DND-41 (cell line): ENCODE measurements at regions not wholly inside any gene's neighbourhood (a gene's known extent, or its start where the extent isn't known, plus 50 kb on each side); places are given as distances from the start of the nearest gene placed in this dataset.
"Not testable (repeated sequence)": the region's sequence is repeated elsewhere in the genome, so short reads cannot be mapped to it uniquely, and the experiment has no call there.

Experiments used
- EZH2 ChIP-seq: IDR thresholded peaks from 3 replicates; pipeline ENCODE4 v1.6.1; 2012; ENCODE audit warnings: borderline replicate concordance, low read depth, mild to moderate bottlenecking, moderate library complexity, low read length, inconsistent platforms; ENCODE audit not compliant: severe bottlenecking
- TF ChIP-seq, protein P1 (sequence below): IDR thresholded peaks from 2 replicates; pipeline ENCODE4 v1.5.1; 2012; ENCODE audit warnings: borderline replicate concordance, low read length, moderate library complexity, mild to moderate bottlenecking; ENCODE audit not compliant: poor library complexity, severe bottlenecking; ENCODE audit errors: extremely low read depth

DNA sequence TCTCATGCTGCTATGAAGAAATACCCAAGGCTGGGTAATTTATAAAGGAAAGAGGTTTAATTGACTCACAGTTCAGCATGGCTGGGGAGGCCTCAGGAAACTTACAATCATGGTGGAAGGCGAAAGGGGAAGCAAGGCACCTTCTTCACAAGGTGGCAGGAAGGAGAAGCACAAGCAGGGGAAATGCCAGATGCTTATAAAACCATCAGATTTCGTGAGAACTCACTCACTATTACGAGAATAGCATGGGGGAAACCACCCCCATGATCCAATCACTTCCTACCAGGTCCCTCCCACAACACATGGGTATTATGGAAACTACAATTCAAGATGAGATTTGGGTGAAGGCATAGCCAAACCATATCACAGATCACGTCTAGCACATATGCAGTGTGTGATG, 61.8 kb upstream of the MARCKS start:
- TF ChIP-seq, protein P1, sequence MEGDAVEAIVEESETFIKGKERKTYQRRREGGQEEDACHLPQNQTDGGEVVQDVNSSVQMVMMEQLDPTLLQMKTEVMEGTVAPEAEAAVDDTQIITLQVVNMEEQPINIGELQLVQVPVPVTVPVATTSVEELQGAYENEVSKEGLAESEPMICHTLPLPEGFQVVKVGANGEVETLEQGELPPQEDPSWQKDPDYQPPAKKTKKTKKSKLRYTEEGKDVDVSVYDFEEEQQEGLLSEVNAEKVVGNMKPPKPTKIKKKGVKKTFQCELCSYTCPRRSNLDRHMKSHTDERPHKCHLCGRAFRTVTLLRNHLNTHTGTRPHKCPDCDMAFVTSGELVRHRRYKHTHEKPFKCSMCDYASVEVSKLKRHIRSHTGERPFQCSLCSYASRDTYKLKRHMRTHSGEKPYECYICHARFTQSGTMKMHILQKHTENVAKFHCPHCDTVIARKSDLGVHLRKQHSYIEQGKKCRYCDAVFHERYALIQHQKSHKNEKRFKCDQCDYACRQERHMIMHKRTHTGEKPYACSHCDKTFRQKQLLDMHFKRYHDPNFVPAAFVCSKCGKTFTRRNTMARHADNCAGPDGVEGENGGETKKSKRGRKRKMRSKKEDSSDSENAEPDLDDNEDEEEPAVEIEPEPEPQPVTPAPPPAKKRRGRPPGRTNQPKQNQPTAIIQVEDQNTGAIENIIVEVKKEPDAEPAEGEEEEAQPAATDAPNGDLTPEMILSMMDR, result not testable (repeated sequence)
- not testable (repeated sequence) for TF ChIP-seq EZH2
